ENCODE measurements at regions not wholly inside any gene's neighbourhood (a gene's known extent, or its start where the extent isn't known, plus 50 kb on each side); places are given as distances from the start of the nearest gene placed in this dataset.

GRCh38 chr1:29802181-29803068 lies 566.1 kb downstream of the PTPRU start:
- Mint-ChIP-seq H3K36me3 (ENCODE audit: low read depth, unreplicated experiment) (peaks cover 3% of the 10 kb centered on the region), H3K9me3 (ENCODE audit: unreplicated experiment) (peaks cover 3% of the 10 kb centered on the region), H3K27ac (ENCODE audit: unreplicated experiment) (no peak overlapping the region), H3K27me3 (ENCODE audit: low read depth, unreplicated experiment) (peaks cover 27% of the 10 kb centered on the region), H3K4me1 (ENCODE audit: low read depth, unreplicated experiment) (no peaks in the 10 kb centered on the region), H3K4me3 (ENCODE audit: unreplicated experiment) (no peak overlapping the region)
- no peak overlapping the region for H2AFZ ChIP-seq (ENCODE audit: low read depth, low read length)
- no peaks in the 10 kb centered on the region for H3K4me1 ChIP-seq (ENCODE audit: insufficient read depth, low read length)
- TF ChIP-seq CTCF (IDR thresholded peaks at IDR 0.05; ENCODE audit: insufficient read depth, low read depth, low read length) (no peak), EZH2 (IDR thresholded peaks at IDR 0.05; ENCODE audit: insufficient read depth, low read length) (no peak)
- DNase-seq (ENCODE audit: low read depth) = no peak
- no peak overlapping the region for H3K27ac ChIP-seq (ENCODE audit: low read depth, low read length)
- H3K36me3 ChIP-seq (ENCODE audit: insufficient read depth, low read length) = no peaks in the 10 kb centered on the region
- no peaks in the 10 kb centered on the region for H3K9me3 ChIP-seq (ENCODE audit: insufficient read depth, low read depth, low read length)
- no peak overlapping the region for H3K4me2 ChIP-seq (ENCODE audit: low read length)
- no peak for FAIRE-seq
- H3K9ac ChIP-seq (ENCODE audit: low read length) = no peak overlapping the region
- H3K4me3 ChIP-seq (ENCODE audit: insufficient read depth, low read depth, low read length) = no peak overlapping the region
- no peaks in the 10 kb centered on the region for H4K20me1 ChIP-seq (ENCODE audit: insufficient read depth, low read length)
- peaks cover 2% of the 10 kb centered on the region for H3K27me3 ChIP-seq (ENCODE audit: insufficient read depth, low read length)
- H3K79me2 ChIP-seq (ENCODE audit: insufficient read depth, low read length) = no peaks in the 10 kb centered on the region

GRCh38 chr1:29801561-29801973 lies 565.2 kb downstream of the PTPRU start:
- FAIRE-seq (no peak), DNase-seq (ENCODE audit: low read depth) (no peak)
- Mint-ChIP-seq H3K27ac (ENCODE audit: unreplicated experiment) (no peak overlapping the region), H3K9me3 (ENCODE audit: unreplicated experiment) (peaks cover 7% of the 10 kb centered on the region), H3K4me3 (ENCODE audit: unreplicated experiment) (no peak overlapping the region), H3K4me1 (ENCODE audit: low read depth, unreplicated experiment) (no peaks in the 10 kb centered on the region), H3K27me3 (ENCODE audit: low read depth, unreplicated experiment) (peaks cover 27% of the 10 kb centered on the region), H3K36me3 (ENCODE audit: low read depth, unreplicated experiment) (peaks cover 3% of the 10 kb centered on the region)
- Histone ChIP-seq H3K4me2 (ENCODE audit: low read length) (no peak overlapping the region), H3K9me3 (ENCODE audit: insufficient read depth, low read depth, low read length) (no peaks in the 10 kb centered on the region), H3K27ac (ENCODE audit: low read depth, low read length) (no peak overlapping the region), H3K4me3 (ENCODE audit: insufficient read depth, low read depth, low read length) (no peak overlapping the region), H3K9ac (ENCODE audit: low read length) (no peak overlapping the region), H3K36me3 (ENCODE audit: insufficient read depth, low read length) (no peaks in the 10 kb centered on the region), H3K27me3 (ENCODE audit: insufficient read depth, low read length) (peaks cover 2% of the 10 kb centered on the region), H2AFZ (ENCODE audit: low read depth, low read length) (no peak overlapping the region), H3K4me1 (ENCODE audit: insufficient read depth, low read length) (no peaks in the 10 kb centered on the region), H4K20me1 (ENCODE audit: insufficient read depth, low read length) (no peaks in the 10 kb centered on the region), H3K79me2 (ENCODE audit: insufficient read depth, low read length) (no peaks in the 10 kb centered on the region)
- TF ChIP-seq CTCF (IDR thresholded peaks at IDR 0.05; ENCODE audit: insufficient read depth, low read depth, low read length) (no peak), EZH2 (IDR thresholded peaks at IDR 0.05; ENCODE audit: insufficient read depth, low read length) (no peak)

- Histone ChIP-seq H3K4me1 (ENCODE audit: insufficient read depth, low read length) (no peaks in the 10 kb centered on the region), H3K79me2 (ENCODE audit: insufficient read depth, low read length) (no peaks in the 10 kb centered on the region), H3K4me3 (ENCODE audit: insufficient read depth, low read depth, low read length) (no peak overlapping the region), H3K36me3 (ENCODE audit: insufficient read depth, low read length) (no peaks in the 10 kb centered on the region), H3K9me3 (ENCODE audit: insufficient read depth, low read depth, low read length) (no peaks in the 10 kb centered on the region), H2AFZ (ENCODE audit: low read depth, low read length) (no peak overlapping the region), H3K27me3 (ENCODE audit: insufficient read depth, low read length) (peaks cover 2% of the 10 kb centered on the region), H3K9ac (ENCODE audit: low read length) (no peak overlapping the region), H4K20me1 (ENCODE audit: insufficient read depth, low read length) (no peaks in the 10 kb centered on the region), H3K27ac (ENCODE audit: low read depth, low read length) (no peak overlapping the region), H3K4me2 (ENCODE audit: low read length) (no peak overlapping the region)
- no peaks in the 10 kb centered on the region for H3K4me1 Mint-ChIP-seq (ENCODE audit: low read depth, unreplicated experiment)
- H3K27me3 Mint-ChIP-seq (ENCODE audit: low read depth, unreplicated experiment) = peaks cover 26% of the 10 kb centered on the region
- H3K9me3 Mint-ChIP-seq (ENCODE audit: unreplicated experiment) = peaks cover 10% of the 10 kb centered on the region
- peaks cover 3% of the 10 kb centered on the region for H3K36me3 Mint-ChIP-seq (ENCODE audit: low read depth, unreplicated experiment)
- DNase-seq (ENCODE audit: low read depth) (no peak), FAIRE-seq (no peak)
- H3K4me3 Mint-ChIP-seq (ENCODE audit: unreplicated experiment) = no peak overlapping the region
- H3K27ac Mint-ChIP-seq (ENCODE audit: unreplicated experiment) = no peak overlapping the region
- TF ChIP-seq EZH2 (IDR thresholded peaks at IDR 0.05; ENCODE audit: insufficient read depth, low read length) = no peak
- no peak for TF ChIP-seq CTCF (IDR thresholded peaks at IDR 0.05; ENCODE audit: insufficient read depth, low read depth, low read length)
These were observed 564.7 kb downstream of the PTPRU start for GRCh38 chr1:29801003-29801402.
